Nephron (organoid): ENCODE measurements at regions not wholly inside any gene's neighbourhood (a gene's known extent, or its start where the extent isn't known, plus 50 kb on each side); places are given as distances from the start of the nearest gene placed in this dataset.

Source experiments
- H3K27ac Mint-ChIP-seq, 3 experiments: 2 replicates each; pipeline ENCODE4 v1.8.0; 2020; ENCODE audit warnings: mixed read lengths in 3 of 3, mild to moderate bottlenecking in 2 of 3, moderate library complexity in 1 of 3
- H3K27me3 Mint-ChIP-seq: 2 replicates; pipeline ENCODE4 v1.8.0; 2021; ENCODE audit warnings: low read depth, mild to moderate bottlenecking, moderate library complexity, mixed read lengths
- H3K36me3 Mint-ChIP-seq: 2 replicates; pipeline ENCODE4 v1.8.0; 2020; ENCODE audit warnings: low read depth, mixed read lengths
- H3K4me1 Mint-ChIP-seq: 2 replicates; pipeline ENCODE4 v1.8.0; 2020; ENCODE audit warnings: mixed read lengths
- H3K4me3 Mint-ChIP-seq, 3 experiments: 2 replicates each; pipeline ENCODE4 v1.8.0; 2020; ENCODE audit warnings: mild to moderate bottlenecking in 3 of 3, mixed read lengths in 3 of 3, moderate library complexity in 2 of 3
- H3K9me3 Mint-ChIP-seq: 2 replicates; pipeline ENCODE4 v1.8.0; 2020; ENCODE audit warnings: mixed read lengths
- CTCF ChIP-seq, 3 experiments: fragments of 200-600 bp; sonication (generic); IDR thresholded peaks; one replicate each; pipeline ENCODE4 v1.5.0; 2021; ENCODE audit warnings: antibody characterized with exemption in 3 of 3; ENCODE audit not compliant: unreplicated experiment in 3 of 3

- no peak overlapping the region for H3K4me3 Mint-ChIP-seq
- peaks cover 44% of the 10 kb centered on the region for H3K4me1 Mint-ChIP-seq
- H3K36me3 Mint-ChIP-seq = no peaks in the 10 kb centered on the region
- H3K27ac Mint-ChIP-seq = peak overlapping the region in 1 of 3 experiments; percentile 57
- no peak for TF ChIP-seq CTCF (IDR thresholded peaks at IDR 0.05; ENCODE audit: unreplicated experiment in 3 of 3)
- H3K9me3 Mint-ChIP-seq = peaks cover 5% of the 10 kb centered on the region
- H3K27me3 Mint-ChIP-seq = peaks cover 6% of the 10 kb centered on the region
These were observed 340.2 kb downstream of the C12orf75 start for GRCh38 chr12:105670672-105671071.

GRCh38 chr12:105671720-105672119 is 341.2 kb downstream of the C12orf75 start:
- H3K27me3 Mint-ChIP-seq = peaks cover 5% of the 10 kb centered on the region
- H3K9me3 Mint-ChIP-seq = peaks cover 5% of the 10 kb centered on the region
- H3K27ac Mint-ChIP-seq = peak overlapping the region in 2 of 3 experiments; percentile 57 to 64
- H3K36me3 Mint-ChIP-seq = no peaks in the 10 kb centered on the region
- no peak for TF ChIP-seq CTCF (IDR thresholded peaks at IDR 0.05; ENCODE audit: unreplicated experiment in 3 of 3)
- H3K4me3 Mint-ChIP-seq = no peak overlapping the region
- H3K4me1 Mint-ChIP-seq = peaks cover 51% of the 10 kb centered on the region

GRCh38 chr12:105672121-105672975 is 341.9 kb downstream of the C12orf75 start:
- TF ChIP-seq CTCF (IDR thresholded peaks at IDR 0.05; ENCODE audit: unreplicated experiment in 3 of 3) = no peak
- peaks cover 52% of the 10 kb centered on the region for H3K4me1 Mint-ChIP-seq
- H3K36me3 Mint-ChIP-seq = no peaks in the 10 kb centered on the region
- H3K9me3 Mint-ChIP-seq = peaks cover 5% of the 10 kb centered on the region
- no peaks in the 10 kb centered on the region for H3K27me3 Mint-ChIP-seq
- peak overlapping the region; percentile 57 to 64 (median 64) for H3K27ac Mint-ChIP-seq
- no peak overlapping the region for H3K4me3 Mint-ChIP-seq

- H3K36me3 Mint-ChIP-seq = no peaks in the 10 kb centered on the region
- no peak overlapping the region for H3K4me3 Mint-ChIP-seq
- no peak for TF ChIP-seq CTCF (IDR thresholded peaks at IDR 0.05; ENCODE audit: unreplicated experiment in 3 of 3)
These were observed 344.6 kb downstream of the C12orf75 start for GRCh38 chr12:105674871-105675699.

GRCh38 chr12:105676694-105677093 is 346.2 kb downstream of the C12orf75 start:
- H3K36me3 Mint-ChIP-seq = no peaks in the 10 kb centered on the region
- H3K27me3 Mint-ChIP-seq = no peaks in the 10 kb centered on the region
- no peak overlapping the region for H3K4me3 Mint-ChIP-seq
- peaks cover 40% of the 10 kb centered on the region for H3K4me1 Mint-ChIP-seq
- H3K9me3 Mint-ChIP-seq = no peaks in the 10 kb centered on the region
- H3K27ac Mint-ChIP-seq = no peak overlapping the region
- TF ChIP-seq CTCF (IDR thresholded peaks at IDR 0.05; ENCODE audit: unreplicated experiment in 3 of 3) = no peak

More at GRCh38 chr12:105674871-105675699, 344.6 kb downstream of the C12orf75 start:
- peaks cover 56% of the 10 kb centered on the region for H3K4me1 Mint-ChIP-seq
- no peaks in the 10 kb centered on the region for H3K27me3 Mint-ChIP-seq
- H3K9me3 Mint-ChIP-seq = peaks cover 3% of the 10 kb centered on the region
- peak overlapping the region in 1 of 3 experiments; percentile 62 for H3K27ac Mint-ChIP-seq
